CD4-positive, alpha-beta memory T cell (primary cell): ENCODE measurements at regions not wholly inside any gene's neighbourhood (a gene's known extent, or its start where the extent isn't known, plus 50 kb on each side); places are given as distances from the start of the nearest gene placed in this dataset.
A peak's percentile ranks its signal among the peaks of the same experiment; 100 is the strongest.

Experiments
- CTCF ChIA-PET: fragments of 350-600 bp; sonication (Branson Sonifier 250); formaldehyde crosslinking; loops from one replicate; lab custom pipeline; 2021; ENCODE audit warnings: inconsistent platforms; ENCODE audit not compliant: partially characterized antibody; lab: Charles Lee
- POLR2A ChIA-PET: fragments of 350-600 bp; sonication (Branson Sonifier 250); formaldehyde crosslinking; loops from one replicate; lab custom pipeline; 2021; ENCODE audit not compliant: partially characterized antibody; lab: Charles Lee
- DNase-seq, 5 donors: peaks; one replicate each; pipeline versions ENCODE4 v3.0.0 to v3.0.0-alpha.2; 2020 to 2022; ENCODE audit warnings: mixed read lengths in 1 of 5
- H3K27ac ChIP-seq: one replicate; pipeline ENCODE4 v1.7.0; 2013; ENCODE audit warnings: low read depth, low read length
- H3K27me3 ChIP-seq: 2 replicates; pipeline ENCODE4 v1.7.0; 2013; ENCODE audit warnings: mild to moderate bottlenecking, low read length, moderate library complexity; ENCODE audit not compliant: insufficient read depth
- H3K36me3 ChIP-seq: 2 replicates; pipeline ENCODE4 v1.7.0; 2013; ENCODE audit warnings: mild to moderate bottlenecking, low read length, moderate library complexity; ENCODE audit not compliant: insufficient read depth
- H3K4me1 ChIP-seq: 2 replicates; pipeline ENCODE4 v1.7.0; 2013; ENCODE audit warnings: mild to moderate bottlenecking, low read length, moderate library complexity; ENCODE audit not compliant: insufficient read depth
- H3K4me3 ChIP-seq, 2 donors: one replicate each; pipeline ENCODE4 v1.7.0; 2013; ENCODE audit warnings: low read length in 2 of 2, mild to moderate bottlenecking in 1 of 2
- H3K9me3 ChIP-seq, 2 donors: one replicate each; pipeline ENCODE4 v1.7.0; 2013; ENCODE audit warnings: low read length in 2 of 2, control low read depth in 1 of 2; ENCODE audit not compliant: control insufficient read depth in 1 of 2
- H3K27ac Mint-ChIP-seq, 7 donors: one replicate each; pipeline ENCODE4 v1.8.0; 2020 to 2021; ENCODE audit warnings: mixed read lengths in 7 of 7, mild to moderate bottlenecking in 6 of 7, inconsistent platforms in 3 of 7, moderate library complexity in 3 of 7
- H3K27me3 Mint-ChIP-seq, 2 donors: one replicate each; pipeline ENCODE4 v1.8.0; 2020 to 2021; ENCODE audit warnings: mixed read lengths in 2 of 2
- H3K36me3 Mint-ChIP-seq, 2 donors: one replicate each; pipeline ENCODE4 v1.8.0; 2020 to 2021; ENCODE audit warnings: mixed read lengths in 2 of 2, inconsistent platforms in 1 of 2, mild to moderate bottlenecking in 1 of 2
- H3K4me1 Mint-ChIP-seq, 4 donors: one replicate each; pipeline ENCODE4 v1.8.0; 2020 to 2021; ENCODE audit warnings: mixed read lengths in 4 of 4, mild to moderate bottlenecking in 1 of 4
- H3K4me3 Mint-ChIP-seq, 8 donors: one replicate each; pipeline ENCODE4 v1.8.0; 2020 to 2021; ENCODE audit warnings: mixed read lengths in 8 of 8, mild to moderate bottlenecking in 7 of 8, moderate library complexity in 6 of 8, inconsistent platforms in 3 of 8
- H3K9me3 Mint-ChIP-seq, 8 donors: one replicate each; pipeline ENCODE4 v1.8.0; 2020 to 2021; ENCODE audit warnings: mixed read lengths in 8 of 8, mild to moderate bottlenecking in 5 of 8, inconsistent platforms in 3 of 8, moderate library complexity in 1 of 8
- intact Hi-C: fragments of 100-400 bp; cut with micrococcal nuclease; formaldehyde crosslinking; loops from one replicate; pipeline ENCODE4 v1.15.1; 2023

DNA sequence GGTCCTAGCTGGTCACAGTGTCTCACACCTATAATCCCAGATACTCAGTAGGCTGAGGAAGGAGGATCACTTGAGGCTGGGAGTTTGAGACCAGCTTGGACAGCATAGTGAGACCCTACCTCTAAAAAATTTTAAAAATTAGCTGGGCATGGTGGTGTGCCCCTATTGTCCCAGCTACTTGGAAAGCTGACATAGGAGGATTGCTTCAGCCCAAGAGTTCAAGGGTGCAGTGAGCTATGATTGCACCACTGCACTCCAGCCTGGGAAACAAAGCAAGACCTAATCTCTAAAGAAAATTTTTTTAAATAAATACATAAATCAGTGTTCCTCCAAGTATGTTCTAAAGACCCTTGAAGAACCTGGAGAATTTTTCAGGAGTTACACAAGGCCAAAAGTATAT is 50.6 kb upstream of the GNAO1 start:
- no peak overlapping the region for H3K27ac Mint-ChIP-seq
- intact Hi-C loops, result no loop called here
- Histone ChIP-seq H3K27me3 (no peaks in the 10 kb centered on the region), H3K27ac (no peak overlapping the region), H3K4me3 (no peak overlapping the region), H3K36me3 (no peaks in the 10 kb centered on the region), H3K4me1 (peaks cover 6% of the 10 kb centered on the region), H3K9me3 (no peaks in the 10 kb centered on the region)
- no peaks in the 10 kb centered on the region for H3K36me3 Mint-ChIP-seq
- H3K9me3 Mint-ChIP-seq, result no peaks in the 10 kb centered on the region
- peaks cover 1 to 5% of the 10 kb centered on the region in 2 donors for H3K27me3 Mint-ChIP-seq
- DNase-seq, result no peak
- ChIA-PET CTCF (no interaction called here), POLR2A (no interaction called here)
- peaks cover 7 to 9% (median 8%) of the 10 kb centered on the region in 4 donors for H3K4me1 Mint-ChIP-seq
- H3K4me3 Mint-ChIP-seq, result no peak overlapping the region

DNA sequence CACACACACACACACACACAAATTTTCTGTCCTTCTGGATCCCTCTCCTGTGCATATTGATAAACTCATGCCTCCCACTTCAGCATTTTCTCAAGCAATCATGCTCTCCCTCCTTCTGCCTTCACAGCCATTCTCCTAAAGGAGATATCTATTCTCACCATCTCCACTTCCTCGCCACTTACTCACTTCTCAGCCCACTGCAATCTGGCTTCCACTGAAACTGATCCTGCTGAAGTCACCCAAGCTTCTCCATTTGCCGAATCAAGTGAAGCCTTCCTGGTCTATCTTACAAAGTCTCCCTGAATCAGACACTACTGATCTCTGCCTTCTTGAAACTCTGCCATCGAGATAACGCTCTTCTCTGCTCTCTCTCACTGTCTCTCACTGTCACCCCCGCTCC is 54.0 kb upstream of the GNAO1 start:
- ChIA-PET POLR2A (no interaction called here), CTCF (interaction anchor here (1.8 kb wide), 1 partner anchor 66 kb away, joined by 4 read pairs; no protein-coding TSS in a partner anchor)
- intact Hi-C loops, result no loop called here
- H3K36me3 ChIP-seq, result no peaks in the 10 kb centered on the region
- Mint-ChIP-seq H3K36me3 (no peaks in the 10 kb centered on the region), H3K9me3 (no peaks in the 10 kb centered on the region), H3K27me3 (peaks cover 0 to 3% of the 10 kb centered on the region in 2 donors), H3K4me1 (peaks cover 7 to 9% (median 8%) of the 10 kb centered on the region in 4 donors), H3K27ac (peak overlapping the region in 2 of 7 donors; percentile 3 to 15), H3K4me3 (peak overlapping the region; percentile 7 to 68 (median 36))
- H3K4me3 ChIP-seq, result no peak overlapping the region
- DNase-seq, result no peak
- no peaks in the 10 kb centered on the region for H3K27me3 ChIP-seq
- peaks cover 6% of the 10 kb centered on the region for H3K4me1 ChIP-seq
- H3K27ac ChIP-seq, result no peak overlapping the region
- no peaks in the 10 kb centered on the region for H3K9me3 ChIP-seq

DNA sequence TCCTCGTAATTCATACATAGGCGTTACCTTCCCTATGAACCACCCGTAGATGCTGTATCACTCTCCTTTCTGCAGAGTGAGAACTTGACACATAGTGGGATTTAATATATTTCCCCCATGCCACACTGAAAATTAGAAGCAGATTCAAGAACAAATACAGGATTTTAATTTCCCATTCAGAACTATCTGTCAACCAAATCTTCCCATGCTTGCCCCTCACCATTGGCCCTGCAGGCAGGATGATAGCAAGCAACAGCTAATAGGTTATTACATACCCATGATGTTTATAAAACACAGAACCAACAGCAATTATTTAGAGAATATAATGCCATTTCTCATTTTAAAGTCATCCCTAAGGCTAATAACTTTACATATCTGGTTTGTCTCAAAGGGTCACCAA is 55.0 kb upstream of the GNAO1 start:
- peaks cover 7 to 9% (median 8%) of the 10 kb centered on the region in 4 donors for H3K4me1 Mint-ChIP-seq
- ChIA-PET POLR2A (no interaction called here), CTCF (no interaction called here)
- no peaks in the 10 kb centered on the region for H3K9me3 Mint-ChIP-seq
- Histone ChIP-seq H3K36me3 (no peaks in the 10 kb centered on the region), H3K27me3 (no peaks in the 10 kb centered on the region), H3K27ac (no peak overlapping the region), H3K4me1 (peaks cover 6% of the 10 kb centered on the region), H3K9me3 (no peaks in the 10 kb centered on the region), H3K4me3 (no peak overlapping the region)
- intact Hi-C loops, result no loop called here
- H3K27me3 Mint-ChIP-seq, result peaks cover 1 to 4% of the 10 kb centered on the region in 2 donors
- no peak for DNase-seq
- H3K27ac Mint-ChIP-seq, result no peak overlapping the region
- no peaks in the 10 kb centered on the region for H3K36me3 Mint-ChIP-seq
- H3K4me3 Mint-ChIP-seq, result no peak overlapping the region

DNA sequence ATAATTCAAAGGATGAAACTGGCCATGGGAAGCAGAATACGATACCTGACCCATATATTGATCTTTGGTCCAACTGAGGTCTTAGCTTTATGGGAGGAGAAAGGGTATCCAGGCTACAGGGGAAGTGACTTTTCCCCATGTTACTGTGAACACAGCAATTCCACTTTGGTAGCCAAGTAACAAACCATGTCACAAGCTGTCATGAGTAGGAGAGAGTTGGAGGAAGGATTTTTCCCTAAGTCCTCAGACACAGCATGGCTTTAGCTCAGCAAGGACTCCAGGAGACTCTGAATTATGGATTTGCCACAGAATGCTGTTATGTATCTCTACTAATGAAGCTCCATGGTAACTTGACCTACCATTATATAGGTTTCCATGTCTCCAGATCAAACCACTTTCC is 56.5 kb upstream of the GNAO1 start:
- Mint-ChIP-seq H3K4me1 (peaks cover 7 to 9% (median 8%) of the 10 kb centered on the region in 4 donors), H3K9me3 (no peaks in the 10 kb centered on the region), H3K27me3 (peaks cover 1 to 9% of the 10 kb centered on the region in 2 donors), H3K27ac (no peak overlapping the region), H3K36me3 (no peaks in the 10 kb centered on the region), H3K4me3 (no peak overlapping the region)
- no peak for DNase-seq
- Histone ChIP-seq H3K9me3 (no peaks in the 10 kb centered on the region), H3K4me1 (peaks cover 6% of the 10 kb centered on the region), H3K27ac (no peak overlapping the region), H3K27me3 (no peaks in the 10 kb centered on the region), H3K4me3 (no peak overlapping the region), H3K36me3 (no peaks in the 10 kb centered on the region)
- intact Hi-C loops, result no loop called here
- CTCF ChIA-PET, result no interaction called here
- POLR2A ChIA-PET, result no interaction called here

GRCh38 chr16:56125922-56126321 is 65.4 kb upstream of the GNAO1 start:
- no peaks in the 10 kb centered on the region for H3K36me3 ChIP-seq
- no peaks in the 10 kb centered on the region for H3K9me3 ChIP-seq
- ChIA-PET POLR2A (no interaction called here), CTCF (no interaction called here)
- H3K4me1 Mint-ChIP-seq, result no peaks in the 10 kb centered on the region
- no peak overlapping the region for H3K4me3 ChIP-seq
- peaks cover 6 to 19% of the 10 kb centered on the region in 2 donors for H3K27me3 Mint-ChIP-seq
- H3K4me1 ChIP-seq, result no peaks in the 10 kb centered on the region
- intact Hi-C loops, result no loop called here
- H3K27ac ChIP-seq, result no peak overlapping the region
- peaks cover 0 to 2% (median 0%) of the 10 kb centered on the region in 8 donors for H3K9me3 Mint-ChIP-seq
- no peak for DNase-seq
- H3K36me3 Mint-ChIP-seq, result no peaks in the 10 kb centered on the region
- no peak overlapping the region for H3K4me3 Mint-ChIP-seq
- H3K27me3 ChIP-seq, result peaks cover 7% of the 10 kb centered on the region
- no peak overlapping the region for H3K27ac Mint-ChIP-seq

GRCh38 chr16:56122251-56122650 is 69.0 kb upstream of the GNAO1 start:
- no peak for DNase-seq
- Histone ChIP-seq H3K36me3 (no peaks in the 10 kb centered on the region), H3K27me3 (peaks cover 7% of the 10 kb centered on the region), H3K4me3 (no peak overlapping the region), H3K27ac (no peak overlapping the region), H3K9me3 (no peaks in the 10 kb centered on the region), H3K4me1 (no peaks in the 10 kb centered on the region)
- Mint-ChIP-seq H3K27ac (no peak overlapping the region), H3K36me3 (no peaks in the 10 kb centered on the region), H3K4me1 (peaks cover 0 to 2% (median 0%) of the 10 kb centered on the region in 4 donors), H3K4me3 (no peak overlapping the region), H3K9me3 (peaks cover 0 to 2% (median 0%) of the 10 kb centered on the region in 8 donors), H3K27me3 (peaks cover 0 to 17% of the 10 kb centered on the region in 2 donors)
- intact Hi-C loops, result no loop called here
- ChIA-PET POLR2A (interaction anchor here (0.6 kb wide), 1 partner anchor 14 kb away, joined by 3 read pairs; no protein-coding TSS in a partner anchor), CTCF (no interaction called here)

DNA sequence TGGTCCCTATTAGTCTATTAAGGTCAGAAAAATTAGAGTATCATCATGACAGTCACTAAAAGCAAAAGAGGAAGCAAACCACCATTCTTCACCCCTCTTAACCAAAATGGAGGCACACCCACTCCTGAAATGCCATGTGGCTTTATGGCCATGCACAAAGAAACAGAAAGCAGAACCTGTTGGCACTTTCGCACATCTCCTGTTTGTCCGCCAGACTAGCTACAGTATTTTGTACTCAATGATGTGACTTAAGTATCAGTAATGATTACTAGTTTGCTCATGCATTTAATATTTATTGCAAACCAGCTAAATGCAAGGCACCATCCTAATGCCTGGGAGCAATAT is 70.2 kb upstream of the GNAO1 start:
- H3K4me1 ChIP-seq, result no peaks in the 10 kb centered on the region
- Mint-ChIP-seq H3K27me3 (peaks cover 0 to 15% of the 10 kb centered on the region in 2 donors), H3K36me3 (no peaks in the 10 kb centered on the region), H3K4me1 (peaks cover 0 to 2% (median 0%) of the 10 kb centered on the region in 4 donors), H3K9me3 (no peaks in the 10 kb centered on the region), H3K4me3 (no peak overlapping the region), H3K27ac (no peak overlapping the region)
- no peak overlapping the region for H3K4me3 ChIP-seq
- no peaks in the 10 kb centered on the region for H3K9me3 ChIP-seq
- POLR2A ChIA-PET, result no interaction called here
- H3K27me3 ChIP-seq, result peaks cover 7% of the 10 kb centered on the region
- CTCF ChIA-PET, result no interaction called here
- DNase-seq, result no peak
- no peak overlapping the region for H3K27ac ChIP-seq
- no peaks in the 10 kb centered on the region for H3K36me3 ChIP-seq
- intact Hi-C loops, result no loop called here
